PC-9 (cell line): ENCODE measurements at regions not wholly inside any gene's neighbourhood (a gene's known extent, or its start where the extent isn't known, plus 50 kb on each side); places are given as distances from the start of the nearest gene placed in this dataset.

Experiments
- EZH2 ChIP-seq: fragments of 200-600 bp; sonication (generic); IDR thresholded peaks from 2 replicates; pipeline ENCODE4 v1.8.0; 2017; ENCODE audit warnings: antibody characterized with exemption, low read depth
- TF ChIP-seq, protein P1 (sequence below): fragments of 200-600 bp; sonication (generic); conservative IDR thresholded peaks from 2 replicates; pipeline ENCODE4 v1.6.1; 2017; ENCODE audit warnings: mixed run types, antibody characterized with exemption, mild to moderate bottlenecking, moderate library complexity

DNA sequence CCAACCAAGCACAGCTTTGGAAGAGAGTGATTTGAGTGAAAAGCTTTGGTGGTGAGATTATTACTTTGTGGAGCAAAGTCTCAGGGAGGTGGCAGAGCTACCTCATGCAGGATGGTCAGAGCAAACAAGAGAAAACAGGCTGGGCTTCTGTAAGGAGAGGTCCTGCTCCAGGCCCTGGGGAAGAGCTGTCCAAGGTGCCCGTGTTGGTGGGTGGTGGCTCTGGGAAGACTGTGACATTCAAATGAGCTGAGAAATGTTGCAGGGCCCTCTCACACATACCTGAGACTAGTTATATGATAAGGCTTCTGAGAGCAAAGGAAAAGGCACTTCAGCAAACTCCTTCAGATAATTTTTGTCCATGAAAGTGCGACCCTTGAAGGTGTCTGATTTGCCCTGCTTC is 205.5 kb upstream of the SOX21 start:
- TF ChIP-seq, protein P1, sequence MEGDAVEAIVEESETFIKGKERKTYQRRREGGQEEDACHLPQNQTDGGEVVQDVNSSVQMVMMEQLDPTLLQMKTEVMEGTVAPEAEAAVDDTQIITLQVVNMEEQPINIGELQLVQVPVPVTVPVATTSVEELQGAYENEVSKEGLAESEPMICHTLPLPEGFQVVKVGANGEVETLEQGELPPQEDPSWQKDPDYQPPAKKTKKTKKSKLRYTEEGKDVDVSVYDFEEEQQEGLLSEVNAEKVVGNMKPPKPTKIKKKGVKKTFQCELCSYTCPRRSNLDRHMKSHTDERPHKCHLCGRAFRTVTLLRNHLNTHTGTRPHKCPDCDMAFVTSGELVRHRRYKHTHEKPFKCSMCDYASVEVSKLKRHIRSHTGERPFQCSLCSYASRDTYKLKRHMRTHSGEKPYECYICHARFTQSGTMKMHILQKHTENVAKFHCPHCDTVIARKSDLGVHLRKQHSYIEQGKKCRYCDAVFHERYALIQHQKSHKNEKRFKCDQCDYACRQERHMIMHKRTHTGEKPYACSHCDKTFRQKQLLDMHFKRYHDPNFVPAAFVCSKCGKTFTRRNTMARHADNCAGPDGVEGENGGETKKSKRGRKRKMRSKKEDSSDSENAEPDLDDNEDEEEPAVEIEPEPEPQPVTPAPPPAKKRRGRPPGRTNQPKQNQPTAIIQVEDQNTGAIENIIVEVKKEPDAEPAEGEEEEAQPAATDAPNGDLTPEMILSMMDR = no peak
- TF ChIP-seq EZH2 = no peak
